Parathyroid adenoma (tissue), 2 donors: ENCODE measurements at regions not wholly inside any gene's neighbourhood (a gene's known extent, or its start where the extent isn't known, plus 50 kb on each side); places are given as distances from the start of the nearest gene placed in this dataset.

Source experiments
- H2AFZ ChIP-seq: fragments of 300-600 bp; sonication (generic); one replicate; pipeline ENCODE4 v1.7.0; 2017; ENCODE audit warnings: antibody characterized with exemption, mild to moderate bottlenecking
- H3K27ac ChIP-seq: fragments of 300-600 bp; sonication (generic); one replicate; pipeline ENCODE4 v1.7.0; 2017
- H3K27me3 ChIP-seq: fragments of 300-600 bp; sonication (generic); one replicate; pipeline ENCODE4 v1.7.0; 2017; ENCODE audit warnings: low read length; ENCODE audit not compliant: control insufficient read depth, insufficient read depth
- H3K36me3 ChIP-seq: fragments of 300-600 bp; sonication (generic); one replicate; pipeline ENCODE4 v1.7.0; 2017; ENCODE audit warnings: low read length; ENCODE audit not compliant: control insufficient read depth, insufficient read depth
- H3K4me1 ChIP-seq: fragments of 300-600 bp; sonication (generic); one replicate; pipeline ENCODE4 v1.7.0; 2017; ENCODE audit warnings: control low read depth
- H3K4me2 ChIP-seq: fragments of 300-600 bp; sonication (generic); one replicate; pipeline ENCODE4 v1.7.0; 2017; ENCODE audit warnings: low read length
- H3K4me3 ChIP-seq: fragments of 300-600 bp; sonication (generic); one replicate; pipeline ENCODE4 v1.7.0; 2017; ENCODE audit warnings: low read depth, low read length
- H3K79me2 ChIP-seq: fragments of 300-600 bp; sonication (generic); one replicate; pipeline ENCODE4 v1.7.0; 2017; ENCODE audit warnings: control low read depth
- H3K9ac ChIP-seq: fragments of 300-600 bp; sonication (generic); one replicate; pipeline ENCODE4 v1.7.0; 2017; ENCODE audit warnings: mild to moderate bottlenecking
- H3K9me3 ChIP-seq: fragments of 300-600 bp; sonication (generic); one replicate; pipeline ENCODE4 v1.7.0; 2017; ENCODE audit warnings: low read length; ENCODE audit not compliant: control insufficient read depth
- CTCF ChIP-seq: fragments of 300-600 bp; sonication (generic); IDR thresholded peaks from one replicate; pipeline ENCODE4 v1.7.0; 2017; ENCODE audit warnings: antibody characterized with exemption, mild to moderate bottlenecking
- donor health status: primary hyperparathyroidism.

- Histone ChIP-seq H3K9me3 (no peaks in the 10 kb centered on the region), H3K4me2 (no peak overlapping the region), H3K79me2 (no peaks in the 10 kb centered on the region), H3K4me3 (no peak overlapping the region), H3K27me3 (no peaks in the 10 kb centered on the region), H3K36me3 (no peaks in the 10 kb centered on the region), H3K9ac (no peak overlapping the region), H3K27ac (no peak overlapping the region), H3K4me1 (no peaks in the 10 kb centered on the region), H2AFZ (no peak overlapping the region)
- no peak for TF ChIP-seq CTCF
Measured at GRCh38 chr1:29393451-29393826, 157.1 kb downstream of the PTPRU start.

- TF ChIP-seq CTCF = no peak
- Histone ChIP-seq H3K4me2 (no peak overlapping the region), H3K27me3 (no peaks in the 10 kb centered on the region), H3K36me3 (no peaks in the 10 kb centered on the region), H3K79me2 (no peaks in the 10 kb centered on the region), H3K4me3 (no peak overlapping the region), H3K9me3 (no peaks in the 10 kb centered on the region), H3K27ac (no peak overlapping the region), H3K4me1 (no peaks in the 10 kb centered on the region), H3K9ac (no peak overlapping the region), H2AFZ (no peak overlapping the region)
Measured at GRCh38 chr1:29392486-29393450, 156.4 kb downstream of the PTPRU start.

- no peak overlapping the region for H3K27ac ChIP-seq
- no peaks in the 10 kb centered on the region for H3K4me1 ChIP-seq
- no peak for TF ChIP-seq CTCF
- no peak overlapping the region for H3K9ac ChIP-seq
- H3K4me2 ChIP-seq = no peak overlapping the region
- H3K27me3 ChIP-seq = no peaks in the 10 kb centered on the region
- no peak overlapping the region for H2AFZ ChIP-seq
- no peaks in the 10 kb centered on the region for H3K9me3 ChIP-seq
- H3K4me3 ChIP-seq = no peak overlapping the region
- H3K36me3 ChIP-seq = no peaks in the 10 kb centered on the region
- no peaks in the 10 kb centered on the region for H3K79me2 ChIP-seq
Measured at GRCh38 chr1:29392036-29392435, 155.7 kb downstream of the PTPRU start.

GRCh38 chr1:29391362-29391880, 155.1 kb downstream of the PTPRU start:
- no peaks in the 10 kb centered on the region for H3K27me3 ChIP-seq
- no peak for TF ChIP-seq CTCF
- no peak overlapping the region for H3K4me2 ChIP-seq
- H3K36me3 ChIP-seq = no peaks in the 10 kb centered on the region
- H3K79me2 ChIP-seq = no peaks in the 10 kb centered on the region
- H3K9me3 ChIP-seq = no peaks in the 10 kb centered on the region
- H3K27ac ChIP-seq = no peak overlapping the region
- no peak overlapping the region for H2AFZ ChIP-seq
- no peak overlapping the region for H3K4me3 ChIP-seq
- H3K4me1 ChIP-seq = no peaks in the 10 kb centered on the region
- H3K9ac ChIP-seq = no peak overlapping the region
